Kidney (tissue), 13 donors: ENCODE measurements at regions not wholly inside any gene's neighbourhood (a gene's known extent, or its start where the extent isn't known, plus 50 kb on each side); places are given as distances from the start of the nearest gene placed in this dataset.

Experiments used
- DNase-seq, 5 donors: peaks; one replicate each; pipeline ENCODE4 v3.0.0-alpha.2; 2013 to 2020
- FAIRE-seq: peaks from 2 replicates; lab custom pipeline; 2012; peaks lifted over from hg19 to GRCh38; lab: Jason Lieb, UNC
- H3K27ac ChIP-seq, 2 donors: one replicate each; pipeline ENCODE4 v1.7.0; 2013; ENCODE audit warnings: low read depth in 2 of 2, low read length in 2 of 2, inconsistent platforms in 1 of 2
- H3K27me3 ChIP-seq: one replicate; pipeline ENCODE4 v1.7.1; 2013; ENCODE audit warnings: low read length, inconsistent platforms; ENCODE audit not compliant: control insufficient read depth, insufficient read depth
- H3K36me3 ChIP-seq, 3 donors: one replicate each; pipeline versions ENCODE4 v1.7.0 to v1.7.1; 2013; ENCODE audit warnings: low read length in 3 of 3, control low read depth in 1 of 3, inconsistent platforms in 1 of 3; ENCODE audit not compliant: insufficient read depth in 3 of 3, control insufficient read depth in 2 of 3
- H3K4me1 ChIP-seq, 3 donors: one replicate each; pipeline versions ENCODE4 v1.7.0 to v1.7.1; 2013; ENCODE audit warnings: low read length in 3 of 3, inconsistent platforms in 1 of 3, low read depth in 1 of 3; ENCODE audit not compliant: control insufficient read depth in 2 of 3, insufficient read depth in 2 of 3
- H3K4me3 ChIP-seq, 3 donors: one replicate each; pipeline versions ENCODE4 v1.7.0 to v1.8.1; 2013; ENCODE audit warnings: low read length in 3 of 3, control low read depth in 1 of 3, inconsistent platforms in 1 of 3
- H3K9ac ChIP-seq, 3 donors: one replicate each; pipeline versions ENCODE4 v1.7.0 to v1.7.1; 2013; ENCODE audit warnings: low read length in 3 of 3, control low read depth in 1 of 3, inconsistent platforms in 1 of 3
- H3K9me3 ChIP-seq, 3 donors: one replicate each; pipeline versions ENCODE4 v1.7.0 to v1.7.1; 2013; ENCODE audit warnings: low read length in 3 of 3, control low read depth in 1 of 3, inconsistent platforms in 1 of 3; ENCODE audit not compliant: control insufficient read depth in 2 of 3, insufficient read depth in 1 of 3
- CTCF ChIP-seq: IDR thresholded peaks from 3 replicates; pipeline ENCODE4 v1.5.1; 2012; ENCODE audit warnings: mild to moderate bottlenecking, moderate library complexity, borderline replicate concordance; ENCODE audit not compliant: insufficient read depth; ENCODE audit errors: extremely low read depth
- intact Hi-C: fragments of 100-400 bp; cut with DNase I; formaldehyde crosslinking; loops from one replicate; pipeline ENCODE4 v1.11.1; 2022
- donor health status: control.
- donor health status: control.
- donor health status: control.
- donor health status: control.
- donor health status: control.
- donor health status: DM: yes; HTN: yes; CAD: no.
- donor health status: Normal renal cell carcinoma (clear cell type).

- no peaks in the 10 kb centered on the region for H3K27me3 ChIP-seq
- H3K4me1 ChIP-seq: peaks cover 0 to 27% (median 13%) of the 10 kb centered on the region in 3 donors
- no peaks in the 10 kb centered on the region for H3K9me3 ChIP-seq
- intact Hi-C loops: no loop called here
- FAIRE-seq (no peak), DNase-seq (no peak)
- no peak overlapping the region for H3K9ac ChIP-seq
- no peak overlapping the region for H3K4me3 ChIP-seq
- no peak for TF ChIP-seq CTCF
- H3K27ac ChIP-seq: no peak overlapping the region
- H3K36me3 ChIP-seq: no peaks in the 10 kb centered on the region
These were observed 99.2 kb downstream of the ARF6 start for GRCh38 chr14:49992036-49992435.

GRCh38 chr14:49992448-49992847, 99.6 kb downstream of the ARF6 start:
- intact Hi-C loops: no loop called here
- Histone ChIP-seq H3K9me3 (no peaks in the 10 kb centered on the region), H3K4me1 (peaks cover 0 to 22% (median 12%) of the 10 kb centered on the region in 3 donors), H3K27ac (no peak overlapping the region), H3K27me3 (no peaks in the 10 kb centered on the region), H3K9ac (no peak overlapping the region), H3K36me3 (no peaks in the 10 kb centered on the region), H3K4me3 (no peak overlapping the region)
- FAIRE-seq (no peak), DNase-seq (no peak)
- no peak for TF ChIP-seq CTCF

- Histone ChIP-seq H3K36me3 (no peaks in the 10 kb centered on the region), H3K4me1 (peaks cover 0 to 18% (median 12%) of the 10 kb centered on the region in 3 donors), H3K9me3 (no peaks in the 10 kb centered on the region), H3K9ac (no peak overlapping the region), H3K27ac (no peak overlapping the region), H3K4me3 (no peak overlapping the region), H3K27me3 (no peaks in the 10 kb centered on the region)
- no peak for FAIRE-seq
- intact Hi-C loops: no loop called here
- DNase-seq: no peak
- TF ChIP-seq CTCF: no peak
These were observed 100.0 kb downstream of the ARF6 start for GRCh38 chr14:49992901-49993339.

GRCh38 chr14:49993565-49993964, 100.7 kb downstream of the ARF6 start:
- H3K27me3 ChIP-seq: no peaks in the 10 kb centered on the region
- DNase-seq (no peak), FAIRE-seq (no peak)
- no peak overlapping the region for H3K9ac ChIP-seq
- no peak for TF ChIP-seq CTCF
- no peak overlapping the region for H3K4me3 ChIP-seq
- H3K36me3 ChIP-seq: no peaks in the 10 kb centered on the region
- no peak overlapping the region for H3K27ac ChIP-seq
- H3K4me1 ChIP-seq: peaks cover 0 to 12% (median 11%) of the 10 kb centered on the region in 3 donors
- intact Hi-C loops: no loop called here
- H3K9me3 ChIP-seq: no peaks in the 10 kb centered on the region
